Suprapubic skin (tissue), 4 donors: ENCODE measurements at regions not wholly inside any gene's neighbourhood (a gene's known extent, or its start where the extent isn't known, plus 50 kb on each side); places are given as distances from the start of the nearest gene placed in this dataset.
"Not testable (repeated sequence)": the region's sequence is repeated elsewhere in the genome, so short reads cannot be mapped to it uniquely, and the experiment has no call there.

Source experiments
- DNase-seq, 2 donors: peaks; one replicate each; pipeline ENCODE4 v3.0.0-alpha.2; 2019; ENCODE audit warnings: low spot score in 2 of 2
- H3K27ac ChIP-seq: fragments of 200-600 bp; sonication (generic); one replicate; pipeline ENCODE4 v1.5.1; 2019
- H3K27me3 ChIP-seq: fragments of 200-600 bp; sonication (generic); one replicate; pipeline ENCODE4 v1.5.1; 2019
- H3K36me3 ChIP-seq: fragments of 200-600 bp; sonication (generic); one replicate; pipeline ENCODE4 v1.5.1; 2019
- H3K4me1 ChIP-seq: fragments of 200-600 bp; sonication (generic); one replicate; pipeline ENCODE4 v1.5.1; 2019
- H3K4me3 ChIP-seq: fragments of 200-600 bp; sonication (generic); one replicate; pipeline ENCODE4 v1.5.1; 2019; ENCODE audit warnings: mild to moderate bottlenecking
- H3K9me3 ChIP-seq: fragments of 200-600 bp; sonication (generic); one replicate; pipeline ENCODE4 v1.5.1; 2019
- EP300 ChIP-seq: sonication (generic); formaldehyde crosslinking; IDR thresholded peaks from one replicate; pipeline ENCODE4 v1.6.1; 2017; ENCODE audit warnings: antibody characterized with exemption
- POLR2A ChIP-seq, 2 donors: fragments of 450-650 bp; IDR thresholded peaks; one replicate each; pipeline ENCODE4 v1.6.1; 2017; ENCODE audit warnings: antibody characterized with exemption in 2 of 2, mild to moderate bottlenecking in 2 of 2, moderate library complexity in 2 of 2
- POLR2AphosphoS5 ChIP-seq, 3 donors: sonication (generic); formaldehyde crosslinking; IDR thresholded peaks; one replicate each; pipeline ENCODE4 v1.6.1; 2017; ENCODE audit warnings: antibody characterized with exemption in 3 of 3
- WGBS: methylation state at CpG from one replicate; pipeline ENCODE4 v1.1.5; 2018; 5-methylcytosine and 5-hydroxymethylcytosine counted together
- TF ChIP-seq, protein P1 (sequence below), 2 donors: fragments of 200-600 bp in 1 of 2; fragments of 450-650 bp in 1 of 2; sonication (generic) in 1 of 2; IDR thresholded peaks; one replicate each; pipeline ENCODE4 v1.5.1; 2016 to 2019; ENCODE audit warnings: antibody characterized with exemption in 2 of 2, mild to moderate bottlenecking in 1 of 2, moderate library complexity in 1 of 2

- Histone ChIP-seq H3K4me1 (no peaks in the 10 kb centered on the region), H3K27me3 (no peaks in the 10 kb centered on the region), H3K4me3 (no peak overlapping the region), H3K9me3 (no peaks in the 10 kb centered on the region), H3K27ac (no peak overlapping the region), H3K36me3 (no peaks in the 10 kb centered on the region)
- DNase-seq = no peak
- TF ChIP-seq EP300 (no peak), POLR2A (IDR thresholded peaks at IDR 0.05) (no peak), POLR2AphosphoS5 (IDR thresholded peaks at IDR 0.05) (no peak)
- TF ChIP-seq, protein P1, sequence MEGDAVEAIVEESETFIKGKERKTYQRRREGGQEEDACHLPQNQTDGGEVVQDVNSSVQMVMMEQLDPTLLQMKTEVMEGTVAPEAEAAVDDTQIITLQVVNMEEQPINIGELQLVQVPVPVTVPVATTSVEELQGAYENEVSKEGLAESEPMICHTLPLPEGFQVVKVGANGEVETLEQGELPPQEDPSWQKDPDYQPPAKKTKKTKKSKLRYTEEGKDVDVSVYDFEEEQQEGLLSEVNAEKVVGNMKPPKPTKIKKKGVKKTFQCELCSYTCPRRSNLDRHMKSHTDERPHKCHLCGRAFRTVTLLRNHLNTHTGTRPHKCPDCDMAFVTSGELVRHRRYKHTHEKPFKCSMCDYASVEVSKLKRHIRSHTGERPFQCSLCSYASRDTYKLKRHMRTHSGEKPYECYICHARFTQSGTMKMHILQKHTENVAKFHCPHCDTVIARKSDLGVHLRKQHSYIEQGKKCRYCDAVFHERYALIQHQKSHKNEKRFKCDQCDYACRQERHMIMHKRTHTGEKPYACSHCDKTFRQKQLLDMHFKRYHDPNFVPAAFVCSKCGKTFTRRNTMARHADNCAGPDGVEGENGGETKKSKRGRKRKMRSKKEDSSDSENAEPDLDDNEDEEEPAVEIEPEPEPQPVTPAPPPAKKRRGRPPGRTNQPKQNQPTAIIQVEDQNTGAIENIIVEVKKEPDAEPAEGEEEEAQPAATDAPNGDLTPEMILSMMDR (IDR thresholded peaks at IDR 0.05) = no peak
- 86% methylated on average over 4 of the region's 4 CpGs for WGBS
Observed at GRCh38 chr15:35246451-35246850, 161.4 kb upstream of the NANOGP8 start.

DNA sequence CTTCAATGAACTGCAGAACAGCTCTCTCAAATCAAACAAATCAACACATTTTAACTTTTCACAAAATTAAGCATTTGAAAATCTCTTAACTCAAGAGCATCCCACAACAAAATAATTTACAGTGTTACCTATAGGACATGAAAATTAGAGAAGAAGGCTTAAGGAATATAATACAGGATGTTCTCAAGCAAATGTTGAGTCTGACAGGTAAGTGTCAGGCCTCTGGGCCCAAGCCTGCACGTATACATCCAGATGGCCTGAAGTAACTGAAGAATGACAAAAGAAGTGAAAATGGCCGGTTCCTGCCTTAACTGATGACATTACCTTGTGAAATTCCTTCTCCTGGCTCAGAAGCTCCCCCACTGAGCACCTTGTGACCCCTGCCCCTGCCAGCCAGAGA lies 160.6 kb upstream of the NANOGP8 start:
- not testable (repeated sequence) for H3K4me1 ChIP-seq, H3K36me3 ChIP-seq, H3K4me3 ChIP-seq, H3K27ac ChIP-seq, DNase-seq, H3K9me3 ChIP-seq, H3K27me3 ChIP-seq
- 77% methylated on average over 2 of the region's 2 CpGs for WGBS

- H3K4me3 ChIP-seq = no peak overlapping the region
- H3K4me1 ChIP-seq = no peaks in the 10 kb centered on the region
- no peak for DNase-seq
- 88% methylated on average over 3 of the region's 3 CpGs for WGBS
- no peaks in the 10 kb centered on the region for H3K36me3 ChIP-seq
- H3K27me3 ChIP-seq = no peaks in the 10 kb centered on the region
- no peak overlapping the region for H3K27ac ChIP-seq
- no peaks in the 10 kb centered on the region for H3K9me3 ChIP-seq
- TF ChIP-seq POLR2AphosphoS5 (IDR thresholded peaks at IDR 0.05) (no peak), EP300 (no peak), POLR2A (IDR thresholded peaks at IDR 0.05) (no peak)
- TF ChIP-seq, protein P1 (IDR thresholded peaks at IDR 0.05) = no peak
Observed at GRCh38 chr15:35244227-35244626, 159.1 kb upstream of the NANOGP8 start.

- DNase-seq = no peak
- no peak overlapping the region for H3K27ac ChIP-seq
- 98% methylated on average over 3 of the region's 3 CpGs for WGBS
- H3K36me3 ChIP-seq = no peaks in the 10 kb centered on the region
- H3K4me1 ChIP-seq = no peaks in the 10 kb centered on the region
- no peak overlapping the region for H3K4me3 ChIP-seq
- no peaks in the 10 kb centered on the region for H3K9me3 ChIP-seq
- H3K27me3 ChIP-seq = no peaks in the 10 kb centered on the region
- no peak for TF ChIP-seq POLR2A (IDR thresholded peaks at IDR 0.05)
- TF ChIP-seq, protein P1 (IDR thresholded peaks at IDR 0.05) = no peak
- TF ChIP-seq EP300 = no peak
- no peak for TF ChIP-seq POLR2AphosphoS5 (IDR thresholded peaks at IDR 0.05)
Observed at GRCh38 chr15:35243758-35244157, 158.7 kb upstream of the NANOGP8 start.

DNA sequence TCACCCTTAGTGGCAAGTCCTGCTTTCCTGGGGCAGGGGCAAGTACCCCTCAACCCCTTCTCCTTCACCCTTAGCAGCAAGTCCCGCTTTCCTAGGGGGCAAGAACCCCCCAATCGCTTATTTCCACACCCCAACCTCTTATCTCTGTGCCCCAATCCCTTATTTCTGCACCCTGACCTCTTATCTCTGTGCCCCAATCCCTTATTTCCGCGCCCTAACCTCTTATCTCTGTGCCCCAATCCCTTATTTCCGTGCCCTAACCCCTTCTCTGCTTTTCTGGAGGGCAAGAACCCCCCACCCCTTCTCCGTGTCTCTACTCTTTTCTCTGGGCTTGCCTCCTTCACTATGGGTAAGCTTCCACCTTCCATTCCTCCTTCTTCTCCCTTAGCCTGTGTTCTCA lies 154.6 kb upstream of the NANOGP8 start:
- 90% methylated on average over 6 of the region's 6 CpGs for WGBS
- not testable (repeated sequence) for H3K9me3 ChIP-seq, DNase-seq, H3K27ac ChIP-seq, H3K4me1 ChIP-seq, H3K27me3 ChIP-seq, H3K36me3 ChIP-seq, H3K4me3 ChIP-seq

DNA sequence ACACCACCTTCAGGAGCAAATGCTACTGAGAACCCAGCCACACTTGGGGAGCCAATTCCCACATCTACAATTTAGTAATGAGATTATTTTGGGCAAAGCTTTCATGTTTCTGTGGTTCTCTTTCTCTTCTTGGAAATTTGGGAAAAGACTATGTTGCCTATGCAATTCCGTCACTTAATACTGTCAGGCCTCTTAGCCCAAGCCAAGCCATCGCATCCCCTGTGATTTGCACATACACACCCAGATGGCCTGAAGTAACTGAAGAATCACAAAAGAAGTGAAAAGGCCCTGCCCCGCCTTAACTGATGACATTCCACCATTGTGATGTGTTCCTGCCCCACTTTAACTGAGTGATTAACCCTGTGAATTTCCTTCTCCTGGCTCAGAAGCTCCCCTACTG lies 153.4 kb upstream of the NANOGP8 start:
- not testable (repeated sequence) for H3K27ac ChIP-seq, H3K4me1 ChIP-seq, H3K9me3 ChIP-seq, DNase-seq, H3K27me3 ChIP-seq, H3K36me3 ChIP-seq, H3K4me3 ChIP-seq
- WGBS = 95% methylated on average over 3 of the region's 3 CpGs

- 95% methylated on average over 3 of the region's 3 CpGs for WGBS
- no peak overlapping the region for H3K27ac ChIP-seq
- H3K4me1 ChIP-seq = no peaks in the 10 kb centered on the region
- TF ChIP-seq POLR2AphosphoS5 (IDR thresholded peaks at IDR 0.05) (no peak), POLR2A (IDR thresholded peaks at IDR 0.05) (no peak), EP300 (no peak)
- TF ChIP-seq, protein P1 (IDR thresholded peaks at IDR 0.05) = no peak
- DNase-seq = no peak
- no peaks in the 10 kb centered on the region for H3K9me3 ChIP-seq
- H3K4me3 ChIP-seq = no peak overlapping the region
- no peaks in the 10 kb centered on the region for H3K27me3 ChIP-seq
- no peaks in the 10 kb centered on the region for H3K36me3 ChIP-seq
Observed at GRCh38 chr15:35229085-35229484, 144.0 kb upstream of the NANOGP8 start.
